T47D (cell line): ENCODE measurements at regions not wholly inside any gene's neighbourhood (a gene's known extent, or its start where the extent isn't known, plus 50 kb on each side); places are given as distances from the start of the nearest gene placed in this dataset.
"Not testable (repeated sequence)": the region's sequence is repeated elsewhere in the genome, so short reads cannot be mapped to it uniquely, and the experiment has no call there.

Experiments
- DNase-seq, 2 experiments: peaks; one replicate each; pipeline versions ENCODE4 v3.0.0 to v3.0.0-alpha.2; 2011 to 2012; ENCODE audit warnings: low read depth in 1 of 2, low spot score in 1 of 2
- JUND ChIP-seq: IDR thresholded peaks from 2 replicates; pipeline ENCODE4 v1.6.1; 2012; ENCODE audit warnings: low read depth
- in situ Hi-C: cut with HindIII; loops from 2 replicates; pipeline ENCODE4 v1.10.0; 2016; ENCODE audit warnings: low sequenced_read_pairs, low pct_unique_long_range_greater_than_20kb

DNA sequence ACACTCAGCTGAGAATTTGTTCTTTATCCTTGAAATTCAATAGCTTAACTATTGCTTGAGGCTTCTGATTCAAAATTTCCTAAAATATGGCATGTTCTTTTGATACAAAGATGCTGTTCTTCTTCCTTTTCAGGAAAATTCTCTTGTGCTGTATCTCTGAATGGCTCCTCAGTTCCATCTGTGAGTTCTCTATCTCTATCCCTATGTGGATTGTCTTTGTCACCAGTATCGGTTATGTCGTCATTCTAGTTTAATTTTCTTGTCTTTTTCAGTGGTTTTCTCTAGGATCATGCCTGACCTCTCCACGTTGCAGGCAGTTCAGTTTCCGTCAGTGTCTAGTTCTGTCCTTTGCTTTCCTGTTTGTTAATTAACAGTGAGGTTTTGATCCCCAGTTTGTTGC is 104.6 kb upstream of the GJB6 start:
- no peak for DNase-seq
- no peak for TF ChIP-seq JUND
- in situ Hi-C loops = no loop called here

DNA sequence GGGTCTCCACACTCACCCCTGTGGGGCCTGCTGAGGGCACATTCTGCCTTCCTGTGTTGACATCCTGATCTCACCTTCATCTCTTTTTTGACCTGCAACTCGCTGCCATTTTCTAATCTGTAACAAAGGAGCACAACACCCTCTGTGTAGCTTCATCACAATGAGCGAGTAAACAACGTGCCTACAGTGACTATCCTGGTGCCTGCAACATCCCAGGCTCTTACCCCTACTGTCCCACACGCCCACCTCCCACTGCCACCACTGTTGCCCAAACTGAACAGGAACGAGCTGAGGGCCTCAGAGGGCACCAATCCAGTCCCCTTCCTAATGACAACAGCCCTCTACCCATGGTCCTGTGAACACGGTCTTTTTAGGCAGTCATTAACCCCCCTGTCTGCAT is 102.2 kb upstream of the GJB6 start:
- no peak for TF ChIP-seq JUND
- no peak for DNase-seq
- in situ Hi-C loops = no loop called here

DNA sequence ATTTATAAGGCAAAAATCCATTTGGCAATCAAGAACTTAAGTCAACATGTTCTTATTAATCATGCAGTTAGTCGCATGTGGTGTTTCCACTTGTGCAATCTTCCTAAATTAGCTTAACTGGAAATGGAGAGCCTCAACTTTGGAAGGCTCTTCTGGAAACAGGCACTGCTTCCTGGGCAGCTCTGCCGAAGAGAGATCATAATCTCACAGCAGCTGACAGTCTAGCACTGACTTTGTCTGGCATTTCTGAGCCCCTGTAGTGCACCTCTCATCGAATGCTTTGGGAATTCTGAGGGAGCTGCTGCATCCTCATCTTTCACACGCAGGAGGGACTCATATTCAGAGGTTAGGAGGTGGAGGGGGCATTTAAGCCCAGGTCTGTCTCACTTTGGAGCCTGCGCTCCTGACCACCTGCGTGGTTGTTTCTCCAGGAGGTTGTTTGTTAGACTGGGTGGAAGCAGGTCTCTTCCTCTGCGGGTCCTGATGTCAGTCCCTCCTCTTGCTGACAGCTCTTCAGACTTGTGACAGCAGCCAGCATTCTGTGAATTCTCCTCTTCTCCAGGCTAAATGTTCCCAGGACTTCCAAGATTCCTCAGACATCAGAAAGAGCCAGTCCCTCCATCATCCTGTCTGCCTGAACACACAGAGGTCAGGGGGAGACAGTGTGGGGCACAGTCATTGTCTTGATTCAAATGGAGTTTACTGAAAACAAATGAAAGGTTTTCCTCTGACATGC is 100.4 kb upstream of the GJB6 start:
- DNase-seq = no peak
- no peak for TF ChIP-seq JUND
- in situ Hi-C loops = no loop called here

DNA sequence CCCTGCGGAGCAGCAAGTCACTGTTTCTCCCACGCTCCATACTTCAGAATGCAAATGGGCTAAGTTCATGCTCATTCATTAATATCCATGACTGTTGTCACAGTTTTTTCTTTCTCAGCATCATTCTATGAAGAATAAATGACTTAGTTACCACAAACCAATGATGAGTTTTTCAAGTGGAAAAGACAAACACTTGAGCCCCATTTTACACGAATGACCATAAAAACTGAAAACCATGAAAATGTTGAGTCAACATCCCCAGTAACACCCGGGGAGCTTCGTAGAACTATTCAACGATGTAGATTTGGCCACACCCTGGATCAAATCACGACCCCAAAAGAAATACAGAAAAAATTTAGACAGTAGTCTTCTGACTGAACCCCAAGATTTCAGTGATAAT is 99.8 kb upstream of the GJB6 start:
- no peak for DNase-seq
- TF ChIP-seq JUND = no peak
- in situ Hi-C loops = no loop called here

DNA sequence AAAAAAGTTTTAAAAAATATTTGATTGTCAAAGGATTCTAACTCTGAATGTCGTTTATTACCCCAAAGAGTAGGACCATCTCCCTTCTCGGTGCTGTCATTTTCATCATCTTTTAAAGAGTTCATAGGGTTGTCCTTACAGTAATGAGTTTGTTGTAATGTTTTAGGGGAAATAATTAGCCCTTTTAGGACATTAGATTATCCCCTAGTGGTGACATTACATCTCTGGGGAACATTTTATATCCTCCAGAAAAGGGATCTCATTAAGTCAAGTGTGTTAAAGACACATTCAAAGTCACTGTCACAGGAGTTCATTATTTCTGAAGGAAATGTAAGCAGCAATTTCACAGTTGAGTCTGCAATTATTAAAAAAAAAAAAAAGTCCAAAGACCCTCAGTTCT is 99.3 kb upstream of the GJB6 start:
- in situ Hi-C loops = no loop called here
- no peak for TF ChIP-seq JUND
- DNase-seq = no peak

DNA sequence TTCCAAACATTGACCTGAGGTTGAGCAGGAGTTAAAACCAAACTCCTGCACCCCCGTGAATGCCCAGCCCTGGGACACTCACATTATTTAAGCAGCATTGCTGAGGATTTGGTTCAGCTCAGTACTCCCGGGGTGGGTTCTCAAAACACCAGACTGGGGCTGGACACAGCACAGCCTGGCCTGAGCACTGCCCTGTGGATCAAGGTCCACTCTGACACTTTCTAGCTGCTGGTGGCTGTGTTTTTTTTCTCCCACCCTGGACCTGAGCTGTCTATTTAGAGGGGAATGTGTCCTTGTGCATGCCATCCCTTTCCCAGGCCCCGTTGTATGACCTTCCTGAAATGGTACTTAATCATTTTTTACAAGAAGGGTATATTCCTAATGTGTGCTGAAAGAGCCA is 94.7 kb upstream of the GJB6 start:
- in situ Hi-C loops = no loop called here
- DNase-seq = no peak
- no peak for TF ChIP-seq JUND

DNA sequence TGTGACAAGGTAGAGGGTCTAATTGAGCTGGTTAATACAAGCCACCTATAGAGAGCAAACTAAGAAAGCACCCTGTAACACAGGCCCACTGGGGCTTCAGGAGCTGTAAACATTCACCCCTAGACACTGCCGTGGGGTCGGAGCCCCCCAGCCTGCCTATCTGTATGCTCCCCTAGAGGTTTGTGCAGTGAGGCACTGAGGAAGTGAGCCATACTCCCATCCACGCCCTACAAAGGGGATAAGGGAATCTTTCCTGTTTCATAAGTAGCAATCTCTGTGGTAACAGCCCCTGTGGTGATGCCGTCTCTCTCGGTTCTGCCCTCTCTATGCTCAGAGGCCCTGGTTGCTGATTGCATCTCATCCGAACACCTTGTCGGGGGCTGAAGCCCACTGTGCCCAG is 94.2 kb upstream of the GJB6 start:
- no peak for TF ChIP-seq JUND
- in situ Hi-C loops = no loop called here
- DNase-seq = no peak

DNA sequence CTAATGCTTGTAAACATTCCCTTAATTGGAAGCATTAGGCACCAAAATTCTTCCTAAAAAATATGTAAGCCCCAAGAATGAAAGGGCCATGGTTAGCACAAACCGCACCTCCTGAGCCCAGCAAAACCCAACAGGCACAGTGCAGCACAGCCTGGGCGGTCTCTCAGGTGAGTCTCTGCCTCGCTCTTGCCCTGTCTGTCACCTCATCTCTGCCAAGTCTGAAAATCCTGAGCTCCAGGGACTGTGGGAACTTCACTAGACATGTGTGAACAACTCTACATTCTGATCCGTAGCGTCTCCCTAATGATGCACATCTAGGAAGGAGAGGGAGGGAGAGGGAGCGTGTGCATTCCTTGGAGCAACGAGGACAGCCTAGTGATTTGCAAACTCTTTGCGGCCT is 88.8 kb upstream of the GJB6 start:
- DNase-seq = no peak
- no peak for TF ChIP-seq JUND
- in situ Hi-C loops = no loop called here

DNA sequence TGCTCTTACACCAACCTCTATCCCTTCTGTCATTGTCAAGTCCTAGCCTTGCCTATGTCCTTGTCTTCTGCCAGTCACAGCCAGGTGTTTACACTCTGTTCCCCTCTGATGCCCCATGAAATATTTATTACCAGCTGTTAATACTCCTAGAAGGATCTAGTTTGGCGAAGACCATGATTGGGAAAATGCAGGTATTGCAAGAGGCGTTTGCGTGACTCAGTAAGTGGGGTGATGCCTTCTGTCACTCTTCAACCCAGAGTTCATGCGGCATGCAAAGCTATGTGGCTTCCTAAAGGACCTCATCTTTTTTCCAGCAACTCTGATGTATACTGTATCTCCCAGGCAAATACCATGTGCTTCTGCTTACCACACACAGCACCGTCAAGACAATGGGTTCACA is 81.8 kb upstream of the GJB6 start:
- in situ Hi-C loops = no loop called here
- DNase-seq = no peak
- no peak for TF ChIP-seq JUND

DNA sequence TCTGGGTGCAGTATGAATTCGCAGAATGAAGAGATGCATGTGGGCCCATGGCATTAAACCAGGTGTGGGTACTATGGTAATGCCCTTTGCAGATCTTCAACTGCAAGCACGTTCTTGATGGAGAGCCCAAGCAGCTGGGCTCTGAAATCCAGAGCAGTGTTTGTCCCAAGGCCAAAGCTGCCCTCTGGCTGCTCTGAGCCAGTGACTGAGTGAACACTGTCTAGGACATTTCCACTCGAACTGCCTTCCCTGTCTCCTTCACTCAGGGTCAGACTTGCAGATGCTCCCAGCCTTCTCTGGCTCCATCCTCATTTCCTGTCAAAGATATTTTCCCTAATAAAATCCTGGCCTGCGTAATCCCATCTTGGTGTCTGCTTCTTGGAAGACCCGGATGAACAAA is 80.2 kb upstream of the GJB6 start:
- TF ChIP-seq JUND = no peak
- DNase-seq = no peak
- in situ Hi-C loops = no loop called here

DNA sequence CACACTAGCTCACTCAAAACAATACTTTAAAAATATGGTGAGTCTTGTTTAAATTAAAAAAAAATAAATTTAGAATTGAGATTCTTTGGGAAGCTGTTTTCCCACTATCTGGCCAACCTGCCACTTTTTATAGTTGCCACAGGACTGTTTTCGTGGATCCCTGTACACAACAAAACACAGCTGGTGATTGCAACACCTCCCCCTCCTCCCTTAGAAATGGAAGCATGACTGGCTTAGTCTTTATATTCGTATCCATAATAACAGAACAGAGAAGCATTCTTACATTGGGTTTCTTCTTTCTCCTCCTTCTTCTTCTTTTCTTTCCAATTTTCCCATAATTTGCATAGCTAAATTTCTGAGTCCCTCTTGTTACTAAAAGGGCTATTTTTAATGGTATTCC is 79.5 kb upstream of the GJB6 start:
- TF ChIP-seq JUND = no peak
- in situ Hi-C loops = no loop called here
- DNase-seq = no peak

DNA sequence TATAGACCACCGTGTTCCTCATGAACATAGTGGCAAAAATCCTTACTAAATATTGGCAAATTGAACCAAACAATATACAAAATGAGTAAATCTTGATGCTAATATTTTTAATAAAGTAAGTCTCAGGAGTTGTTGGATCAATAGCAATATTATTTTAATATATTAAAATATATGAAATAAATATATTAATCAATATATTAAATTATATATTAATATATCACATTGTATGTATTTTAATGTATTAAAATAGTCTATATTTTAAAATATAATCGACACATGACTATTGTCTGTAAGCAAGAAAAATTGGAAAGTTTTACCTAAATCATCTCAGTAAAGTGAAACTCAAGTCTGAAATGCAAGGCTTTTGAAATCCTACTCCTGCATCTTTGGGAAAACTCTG is 78.9 kb upstream of the GJB6 start:
- TF ChIP-seq JUND = no peak
- no peak for DNase-seq
- in situ Hi-C loops = no loop called here

DNA sequence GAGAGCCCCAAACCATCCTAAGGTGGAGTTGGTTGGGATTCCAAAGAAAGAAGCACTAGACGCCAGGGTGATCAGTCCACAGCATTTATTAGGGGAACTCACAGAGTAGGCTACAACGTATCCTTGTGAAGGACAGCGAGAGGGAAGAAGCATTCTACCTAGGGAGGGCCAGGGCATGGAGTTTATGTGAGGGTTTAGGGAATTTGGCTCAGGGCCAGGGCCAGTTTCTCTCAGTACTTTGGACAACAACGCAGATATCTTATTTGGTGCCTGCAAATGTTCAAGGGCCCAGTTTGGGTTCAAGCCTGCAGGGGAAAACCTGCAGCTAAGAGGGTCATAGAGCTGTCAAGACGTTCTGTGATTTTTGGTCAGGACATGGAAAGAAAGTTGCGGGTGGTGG is 73.9 kb upstream of the GJB6 start:
- no peak for TF ChIP-seq JUND
- no peak for DNase-seq
- in situ Hi-C loops = no loop called here

DNA sequence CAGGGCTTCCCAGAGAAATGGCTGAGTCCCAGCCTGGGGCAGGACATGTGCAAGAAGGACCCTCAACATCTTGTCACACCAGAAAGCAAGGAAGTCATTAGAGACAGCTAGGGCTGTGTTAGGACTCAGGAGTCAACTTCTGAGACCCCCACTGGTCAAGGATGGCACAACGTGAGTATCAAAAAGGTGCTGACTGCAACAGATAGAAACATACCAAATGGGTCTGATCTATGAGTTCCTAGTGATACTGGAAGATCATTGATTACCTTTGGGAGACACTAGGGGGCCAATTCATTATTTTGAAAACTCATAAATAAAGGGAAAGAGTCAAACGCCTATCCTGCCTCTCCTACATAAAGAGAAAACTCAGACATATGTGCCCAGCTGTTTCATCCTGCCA is 73.5 kb upstream of the GJB6 start:
- in situ Hi-C loops = no loop called here
- TF ChIP-seq JUND = no peak
- DNase-seq = no peak

DNA sequence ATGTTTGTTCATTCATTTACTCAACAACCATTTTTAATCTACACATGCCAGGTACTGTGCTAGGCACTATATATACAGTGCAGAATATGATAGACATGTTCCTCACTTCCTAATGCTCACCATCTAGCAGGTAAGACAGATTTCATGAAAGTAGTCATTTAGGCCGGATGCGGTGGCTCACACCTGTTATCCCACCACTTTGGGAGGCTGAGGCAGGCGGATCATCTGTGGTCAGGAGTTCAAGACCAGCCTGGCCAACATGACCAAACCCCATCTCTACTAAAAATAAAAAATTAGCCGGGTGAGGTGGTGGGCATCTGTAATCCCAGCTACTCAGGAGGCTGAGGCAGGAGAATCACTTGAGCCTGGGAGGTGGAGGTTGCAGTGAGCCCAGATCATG is 71.9 kb upstream of the GJB6 start:
- in situ Hi-C loops, DNase-seq: not testable (repeated sequence)
